Loucy (cell line): ENCODE measurements at regions not wholly inside any gene's neighbourhood (a gene's known extent, or its start where the extent isn't known, plus 50 kb on each side); places are given as distances from the start of the nearest gene placed in this dataset.

Source experiments
- CTCF ChIP-seq: fragments of 200-600 bp; sonication (generic); conservative IDR thresholded peaks from 2 replicates; pipeline ENCODE4 v1.5.1; 2014; ENCODE audit warnings: mild to moderate bottlenecking, antibody characterized with exemption, low read length
- EZH2phosphoT487 ChIP-seq: fragments of 200-600 bp; IDR thresholded peaks from 2 replicates; pipeline ENCODE4 v1.6.1; 2018; ENCODE audit warnings: antibody characterized with exemption, mild to moderate bottlenecking, moderate library complexity, borderline replicate concordance

DNA sequence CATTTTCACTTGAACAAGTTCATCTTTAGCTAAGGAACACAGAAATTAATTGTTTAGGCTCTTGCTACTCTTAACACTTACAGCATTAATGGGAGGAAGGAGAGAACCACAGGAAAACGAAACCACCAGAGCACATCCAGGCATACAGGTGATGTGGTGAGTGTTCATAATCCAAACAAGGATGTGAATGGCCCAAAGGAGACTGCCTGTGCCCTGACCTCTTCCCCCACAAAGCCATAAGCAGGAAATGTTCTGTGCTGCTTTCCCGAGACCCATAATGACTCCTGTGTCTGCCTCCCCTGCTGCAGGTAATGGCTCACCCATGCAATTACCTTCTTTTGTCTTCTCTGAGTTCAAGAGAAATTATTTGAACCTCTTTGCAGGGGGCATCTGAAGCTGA is 295.9 kb upstream of the LINC00305 start:
- TF ChIP-seq CTCF = no peak
- no peak for TF ChIP-seq EZH2phosphoT487
